Body of pancreas (tissue), 4 donors: ENCODE measurements at regions not wholly inside any gene's neighbourhood (a gene's known extent, or its start where the extent isn't known, plus 50 kb on each side); places are given as distances from the start of the nearest gene placed in this dataset.

Experiments used
- POLR2A ChIP-seq, 3 donors: fragments of 450-650 bp; IDR thresholded peaks; one replicate each; pipeline ENCODE4 v1.6.1; 2016; ENCODE audit warnings: antibody characterized with exemption in 3 of 3, mild to moderate bottlenecking in 2 of 3
- TF ChIP-seq, protein P1 (sequence below), 7 experiments: fragments of 450-650 bp in 4 of 7; fragments of 200-600 bp in 3 of 7; sonication (generic) in 3 of 7; IDR thresholded peaks; one replicate each; pipeline ENCODE4 v1.5.1; 2016 to 2019; ENCODE audit warnings: antibody characterized with exemption in 7 of 7

DNA sequence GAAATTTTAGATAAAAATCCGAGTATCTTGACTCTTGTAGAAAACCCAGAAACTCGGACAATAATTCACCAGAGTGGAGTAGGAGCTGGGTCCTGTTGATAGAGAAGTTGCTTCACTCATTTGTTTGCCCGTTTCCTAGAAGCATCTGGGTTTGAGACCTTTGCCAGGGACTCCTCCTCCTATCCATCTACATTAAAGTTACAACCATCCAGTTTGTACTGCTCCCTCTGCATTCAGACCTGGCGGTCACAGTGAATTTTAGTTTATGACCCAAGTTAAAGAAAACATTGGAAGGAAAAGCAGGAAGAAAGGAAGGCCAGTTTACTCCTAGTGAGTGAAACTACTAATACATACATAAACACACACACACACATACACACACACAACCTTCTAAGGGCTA, 64.6 kb downstream of the CLDN17 start:
- TF ChIP-seq, protein P1, sequence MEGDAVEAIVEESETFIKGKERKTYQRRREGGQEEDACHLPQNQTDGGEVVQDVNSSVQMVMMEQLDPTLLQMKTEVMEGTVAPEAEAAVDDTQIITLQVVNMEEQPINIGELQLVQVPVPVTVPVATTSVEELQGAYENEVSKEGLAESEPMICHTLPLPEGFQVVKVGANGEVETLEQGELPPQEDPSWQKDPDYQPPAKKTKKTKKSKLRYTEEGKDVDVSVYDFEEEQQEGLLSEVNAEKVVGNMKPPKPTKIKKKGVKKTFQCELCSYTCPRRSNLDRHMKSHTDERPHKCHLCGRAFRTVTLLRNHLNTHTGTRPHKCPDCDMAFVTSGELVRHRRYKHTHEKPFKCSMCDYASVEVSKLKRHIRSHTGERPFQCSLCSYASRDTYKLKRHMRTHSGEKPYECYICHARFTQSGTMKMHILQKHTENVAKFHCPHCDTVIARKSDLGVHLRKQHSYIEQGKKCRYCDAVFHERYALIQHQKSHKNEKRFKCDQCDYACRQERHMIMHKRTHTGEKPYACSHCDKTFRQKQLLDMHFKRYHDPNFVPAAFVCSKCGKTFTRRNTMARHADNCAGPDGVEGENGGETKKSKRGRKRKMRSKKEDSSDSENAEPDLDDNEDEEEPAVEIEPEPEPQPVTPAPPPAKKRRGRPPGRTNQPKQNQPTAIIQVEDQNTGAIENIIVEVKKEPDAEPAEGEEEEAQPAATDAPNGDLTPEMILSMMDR (IDR thresholded peaks at IDR 0.05), result no peak
- no peak for TF ChIP-seq POLR2A (IDR thresholded peaks at IDR 0.05)
